ENCODE measurements at regions not wholly inside any gene's neighbourhood (a gene's known extent, or its start where the extent isn't known, plus 50 kb on each side); places are given as distances from the start of the nearest gene placed in this dataset.

DNA sequence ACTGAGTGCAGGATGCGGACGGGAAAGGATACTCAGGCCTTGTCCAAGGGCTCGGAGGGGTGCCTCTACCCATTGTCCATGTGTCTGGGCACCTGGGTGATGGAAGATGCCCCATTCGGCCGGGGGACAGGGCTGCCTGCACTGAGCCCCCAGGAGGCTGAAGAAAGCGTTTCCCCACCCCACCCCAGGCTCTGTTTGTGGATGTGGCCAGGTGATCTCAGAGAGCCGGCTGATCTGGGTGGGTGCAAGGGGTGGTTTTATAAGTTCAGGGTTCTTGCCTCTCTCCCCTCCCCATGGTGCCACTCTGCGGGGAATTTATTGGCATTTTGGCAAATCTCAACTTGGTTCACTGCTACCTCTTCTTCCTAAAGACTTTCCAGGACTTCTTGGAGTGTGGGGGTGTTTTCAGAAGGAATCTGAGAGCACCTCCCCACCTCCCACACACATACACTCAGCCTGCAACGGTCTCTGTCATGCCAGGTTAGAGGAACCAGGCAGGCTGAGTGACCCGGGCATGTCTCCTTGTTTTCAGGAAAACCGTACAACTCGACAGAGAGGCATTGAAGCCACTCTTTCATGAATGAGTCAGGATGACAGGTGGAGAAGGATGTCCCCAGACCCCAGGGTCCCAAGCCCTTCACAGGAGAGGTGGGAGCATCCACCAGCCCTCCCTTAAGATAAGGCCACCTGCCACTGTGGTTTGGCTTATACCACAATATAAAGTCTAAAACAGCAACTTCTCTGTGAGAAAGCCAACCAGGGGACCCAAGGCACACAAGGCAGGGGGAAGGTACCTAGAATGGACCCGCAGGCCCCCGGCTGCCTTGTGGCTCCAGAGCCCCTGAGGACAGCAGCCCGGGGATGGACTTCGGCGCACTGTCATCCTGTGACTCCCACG is 174.9 kb downstream of the ETS2 start:
- DNase-seq, result no peak

DNA sequence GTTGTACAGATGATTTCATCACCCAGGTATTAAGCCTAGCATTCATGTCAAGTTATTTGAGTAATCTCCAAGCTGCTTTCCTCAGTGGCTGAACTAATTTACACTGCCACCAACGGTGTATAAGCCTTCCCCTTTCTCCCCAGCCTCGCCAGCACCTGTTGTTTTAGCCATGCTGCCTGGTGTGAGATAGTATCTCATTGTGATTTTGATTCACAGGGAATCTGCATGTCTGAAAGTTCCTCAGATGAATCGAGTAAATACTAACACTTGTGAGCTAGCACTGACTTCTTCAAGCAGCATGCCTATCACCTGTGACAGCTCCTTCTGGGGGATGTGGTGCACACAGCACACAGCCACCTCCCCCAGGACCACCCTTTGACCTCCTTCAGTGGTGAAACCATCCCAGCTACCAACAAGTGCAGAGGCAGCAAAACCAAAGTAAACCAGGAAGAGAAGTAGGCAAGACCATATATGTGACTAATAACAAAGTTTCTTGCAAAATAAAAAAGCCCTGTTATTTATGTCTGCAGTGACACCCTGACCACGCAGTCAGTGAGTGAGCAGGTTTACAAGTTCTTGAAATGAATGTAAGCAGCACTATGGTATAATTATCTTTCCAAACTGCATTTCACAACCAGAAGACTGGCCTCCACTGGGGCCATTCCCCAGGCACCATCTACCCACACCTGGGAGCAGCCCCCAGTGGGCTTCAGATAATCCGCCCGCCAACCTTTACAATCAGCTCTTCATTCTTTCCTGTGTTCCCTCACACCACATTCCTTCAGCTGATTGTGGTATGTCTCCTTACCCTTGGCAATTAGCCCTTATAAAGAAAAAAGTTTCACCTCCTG is 173.8 kb downstream of the ETS2 start:
- DNase-seq, result peak; percentile 93

DNA sequence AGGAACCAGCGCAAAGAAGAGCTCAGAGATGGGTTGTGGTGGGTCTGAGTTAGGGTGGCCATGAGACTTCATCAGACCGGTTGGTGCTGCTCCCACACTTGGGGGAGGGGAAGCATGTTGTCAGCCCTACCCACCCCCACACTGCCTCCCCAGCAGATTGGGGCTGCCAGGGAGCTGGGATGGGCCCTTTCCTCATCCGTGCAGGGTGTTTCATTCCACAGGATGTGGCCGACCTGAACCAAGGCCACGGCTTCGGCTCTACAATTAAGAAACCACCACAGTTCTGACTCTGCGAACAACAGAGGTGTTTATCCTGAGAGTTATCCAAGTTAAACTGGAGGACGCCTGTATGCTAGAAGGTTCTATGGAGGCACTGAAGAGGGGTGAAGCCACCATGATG is 171.2 kb downstream of the ETS2 start:
- no peak for DNase-seq

DNA sequence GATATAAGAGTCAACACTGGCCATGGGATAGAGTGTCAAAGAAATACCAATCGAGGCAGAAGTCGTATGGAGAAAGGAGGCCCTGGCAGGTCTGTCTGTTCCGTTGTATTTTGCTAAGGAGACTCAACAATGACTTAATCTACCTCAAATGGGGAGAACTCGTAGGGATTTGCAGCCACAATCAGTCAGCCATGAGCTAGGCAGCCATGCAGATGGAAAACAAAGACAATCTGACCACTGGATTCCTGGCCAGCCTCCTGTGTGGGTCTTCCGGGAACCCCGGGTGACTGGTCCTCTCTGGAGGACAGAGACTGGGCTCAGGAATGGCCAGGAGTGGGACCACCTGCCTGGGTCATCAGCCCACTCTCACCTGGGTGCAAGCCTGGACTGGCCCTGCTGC is 167.8 kb downstream of the ETS2 start:
- no peak for DNase-seq

DNA sequence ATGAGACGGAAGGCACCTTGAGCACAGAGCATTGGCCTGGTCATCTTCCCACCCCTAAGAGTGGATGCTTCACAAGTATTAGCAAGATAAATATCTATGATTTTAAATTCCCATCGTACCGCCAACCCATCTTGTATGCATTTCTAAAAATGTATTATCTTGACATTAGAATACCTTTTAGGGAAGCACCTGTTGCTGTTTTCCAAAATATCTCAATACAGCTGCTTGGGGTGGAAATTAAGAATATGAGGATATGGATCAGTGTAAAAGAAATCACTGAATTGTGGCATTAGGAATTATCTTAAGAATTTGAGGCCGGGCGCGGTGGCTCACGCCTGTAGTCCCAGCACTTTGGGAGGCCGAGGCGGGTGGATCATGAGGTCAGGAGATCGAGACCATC is 166.3 kb downstream of the ETS2 start:
- no peak for DNase-seq

GRCh38 chr21:38970765-38971164 is 165.0 kb downstream of the ETS2 start:
- no peak for DNase-seq

GRCh38 chr21:38968887-38969543 is 163.3 kb downstream of the ETS2 start:
- peak; percentile 88 for DNase-seq

DNA sequence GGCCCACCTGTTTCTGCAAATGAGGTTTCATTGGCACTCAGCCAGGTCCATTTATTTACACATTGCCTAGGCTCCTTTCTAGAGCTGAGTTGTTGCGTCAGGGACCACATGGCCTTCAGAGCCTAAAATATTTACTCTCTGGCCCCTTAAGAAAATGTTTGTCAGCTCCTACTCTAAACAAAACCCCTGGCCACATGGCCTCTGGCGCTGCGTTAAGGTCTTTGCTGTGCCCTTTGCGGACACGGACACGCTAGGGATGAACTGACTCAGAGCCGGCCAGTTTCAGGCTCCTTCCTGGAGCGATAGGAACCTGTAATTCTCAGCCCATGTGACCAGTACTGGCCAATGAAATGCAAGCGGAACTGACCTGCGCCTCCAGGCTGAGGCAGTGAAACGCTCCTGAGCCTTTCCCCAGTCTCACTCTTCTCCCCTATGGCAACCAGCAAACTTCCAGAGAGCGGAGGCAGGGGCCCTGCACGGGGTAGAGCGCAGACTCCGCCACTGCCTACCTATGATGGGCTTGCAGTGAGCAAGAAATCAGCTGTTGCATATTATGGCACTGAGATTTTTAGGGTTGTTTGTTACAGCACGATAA is 160.3 kb downstream of the ETS2 start:
- peak; percentile 24 for DNase-seq

DNA sequence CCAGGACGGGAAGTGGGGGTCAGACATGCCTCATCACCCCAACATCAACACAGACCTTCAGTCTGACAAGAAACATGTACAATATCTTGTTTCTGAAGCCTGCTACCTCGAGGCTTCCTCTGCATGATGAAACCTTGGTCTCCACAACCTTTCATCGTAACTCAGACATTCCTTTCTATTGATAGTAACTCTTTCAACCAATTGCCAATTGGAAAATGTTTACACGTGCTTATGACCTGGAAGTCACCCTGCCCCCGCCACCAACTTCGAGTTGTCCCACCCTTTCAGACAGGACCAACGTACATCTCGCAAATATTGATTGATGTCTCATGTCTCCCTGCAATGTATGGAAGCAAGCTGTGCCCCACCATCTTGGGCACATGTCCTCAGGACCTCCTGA is 159.5 kb downstream of the ETS2 start:
- DNase-seq, result no peak

DNA sequence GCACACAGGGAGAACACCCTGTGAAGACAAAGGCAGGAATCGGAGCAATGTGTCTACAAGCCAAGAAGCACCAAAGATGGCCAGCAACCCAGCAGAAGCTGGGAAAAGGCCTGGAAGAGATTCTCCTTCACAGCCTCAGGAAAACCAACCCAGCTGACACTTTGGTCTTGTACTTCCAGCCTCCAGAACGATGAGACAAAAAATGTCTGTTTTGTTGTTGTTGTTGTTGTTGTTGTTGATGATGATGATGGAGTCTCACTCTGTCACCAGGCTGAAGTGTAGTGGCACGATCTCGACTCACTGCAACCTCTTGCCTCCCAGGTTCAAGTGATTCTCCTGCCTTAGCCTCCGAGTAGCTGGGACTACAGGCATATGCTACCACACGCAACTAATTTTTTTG is 157.3 kb downstream of the ETS2 start:
- no peak for DNase-seq

GRCh38 chr21:38960251-38960650 is 154.5 kb downstream of the ETS2 start:
- DNase-seq, result no peak

DNA sequence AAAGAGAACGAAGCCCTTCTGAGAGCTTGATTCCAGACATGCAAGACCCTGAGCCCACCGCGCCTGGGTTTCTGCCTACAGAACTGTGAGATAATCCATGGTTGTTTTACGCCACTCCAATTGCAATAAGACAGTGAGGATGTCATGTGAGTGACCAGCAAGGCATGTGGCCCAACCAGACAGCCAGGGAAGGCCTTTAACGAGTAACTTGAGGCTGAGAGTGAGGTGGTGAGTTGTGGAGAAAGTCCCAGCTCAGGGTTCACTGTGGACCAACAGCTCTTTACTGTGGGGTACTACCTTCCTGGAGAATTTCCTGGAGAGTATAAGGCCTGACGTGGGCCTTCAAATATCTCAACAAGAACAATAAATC is 153.9 kb downstream of the ETS2 start:
- peak; percentile 31 for DNase-seq

GRCh38 chr21:38958940-38959691 is 153.4 kb downstream of the ETS2 start:
- peak; percentile 97 for DNase-seq

- DNase-seq, result no peak
Measured at GRCh38 chr21:38958323-38958705, 152.6 kb downstream of the ETS2 start.

GRCh38 chr21:38957575-38958322 is 152.0 kb downstream of the ETS2 start:
- no peak for DNase-seq

GRCh38 chr21:38956856-38957571 is 151.3 kb downstream of the ETS2 start:
- DNase-seq, result peak; percentile 19

DNA sequence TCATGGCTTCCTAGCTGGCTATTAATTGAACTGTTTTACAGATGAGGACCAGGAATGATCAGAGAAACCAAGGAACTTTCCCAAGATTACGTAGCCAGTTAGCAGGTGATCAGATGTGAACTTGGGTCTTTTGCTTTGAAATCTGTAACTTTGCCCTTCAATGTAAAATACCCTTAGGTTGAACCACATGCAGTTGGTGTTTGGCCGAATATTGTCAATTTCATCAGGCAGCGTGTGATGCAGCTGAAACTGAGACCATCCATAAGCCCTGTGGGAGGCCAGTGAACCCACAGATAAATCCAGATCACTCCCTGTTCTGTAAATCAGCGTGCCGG is 150.8 kb downstream of the ETS2 start:
- DNase-seq, result no peak

DNA sequence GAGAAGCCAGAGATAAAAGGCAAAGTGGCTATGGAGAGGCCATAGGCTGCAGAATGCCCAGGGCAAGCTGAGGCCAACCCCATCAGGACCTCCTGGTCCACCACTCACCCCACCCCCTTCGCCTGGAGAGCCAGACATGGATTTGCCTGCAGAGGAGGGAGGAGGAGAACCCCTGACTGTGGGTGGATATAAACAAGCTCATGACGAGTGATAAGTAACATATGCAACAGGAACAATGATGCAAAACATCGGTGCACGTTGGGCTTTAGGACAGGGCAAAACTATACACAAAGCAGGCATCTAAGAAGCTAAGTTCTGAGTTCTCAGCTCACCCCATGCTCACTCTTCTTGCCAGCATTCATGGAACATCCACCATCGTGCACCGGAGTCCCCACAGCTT is 150.3 kb downstream of the ETS2 start:
- DNase-seq, result no peak

GRCh38 chr21:38955495-38955894 is 149.8 kb downstream of the ETS2 start:
- no peak for DNase-seq

DNA sequence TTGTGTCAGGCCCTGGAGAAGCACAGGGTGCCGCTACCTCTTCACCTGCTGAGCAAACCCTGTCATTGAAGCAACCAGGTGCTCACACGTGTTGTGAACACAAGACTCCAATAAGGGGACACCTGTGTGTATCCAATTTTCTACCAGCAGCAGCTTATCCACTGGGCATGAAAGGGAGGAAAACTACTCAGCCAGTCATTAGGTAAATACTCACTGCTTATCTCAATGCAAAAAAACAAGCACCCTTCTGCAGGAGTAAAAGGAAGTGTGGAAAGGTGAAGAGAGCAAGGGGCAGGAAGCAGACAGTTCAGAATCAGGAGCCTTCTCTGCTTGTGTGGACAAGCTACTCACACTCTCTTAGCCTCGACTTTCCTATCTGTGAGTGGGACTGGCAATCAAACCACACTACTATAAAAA is 148.9 kb downstream of the ETS2 start:
- no peak for DNase-seq

DNA sequence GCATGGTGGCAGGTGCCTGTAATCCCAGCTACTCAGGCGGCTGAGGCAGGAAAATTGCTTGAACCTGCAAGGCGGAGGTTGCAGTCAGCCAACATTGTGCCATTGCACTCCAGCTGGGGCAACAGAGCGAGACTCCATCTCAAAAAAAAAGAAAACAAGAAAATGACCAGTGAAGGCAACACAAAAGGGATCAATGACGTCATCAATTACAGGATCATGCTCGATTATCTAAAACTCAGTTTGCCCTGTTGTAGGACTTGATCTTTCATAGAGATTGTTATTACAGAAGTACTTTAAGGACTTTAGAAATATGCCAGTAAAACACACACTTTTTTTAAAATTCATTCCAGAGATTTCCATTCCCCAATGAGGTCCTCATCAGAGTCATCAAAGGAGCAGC is 147.8 kb downstream of the ETS2 start:
- no peak for DNase-seq

Measured in MV-4-11 (cell line).